Esophagus muscularis mucosa (tissue), 4 donors: ENCODE measurements at regions not wholly inside any gene's neighbourhood (a gene's known extent, or its start where the extent isn't known, plus 50 kb on each side); places are given as distances from the start of the nearest gene placed in this dataset.
A peak's percentile ranks its signal among the peaks of the same experiment; 100 is the strongest.

Source experiments
- DNase-seq: peaks from one replicate; pipeline ENCODE4 v3.0.0-alpha.2; 2017; ENCODE audit errors: extremely low spot score
- H3K27ac ChIP-seq, 4 donors: fragments of 200-600 bp; sonication (generic); replicated peaks in 1 of 4; 1 replicate in 3 of 4; 2 replicates in 1 of 4; pipeline ENCODE4 v1.5.1; 2016 to 2019; ENCODE audit warnings: mild to moderate bottlenecking in 1 of 4
- H3K27me3 ChIP-seq, 4 donors: fragments of 200-600 bp; sonication (generic); one replicate each; pipeline versions ENCODE4 v1.5.1 to v1.6.0; 2016 to 2019
- H3K36me3 ChIP-seq, 4 donors: fragments of 200-600 bp; sonication (generic); one replicate each; pipeline ENCODE4 v1.5.1; 2016 to 2019
- H3K4me1 ChIP-seq, 4 donors: fragments of 200-600 bp; sonication (generic); one replicate each; pipeline ENCODE4 v1.5.1; 2016 to 2019
- H3K4me3 ChIP-seq, 4 donors: fragments of 200-600 bp; sonication (generic); 1 replicate in 2 of 4; 2 replicates in 2 of 4; pipeline ENCODE4 v1.5.1; 2016 to 2019; ENCODE audit warnings: mild to moderate bottlenecking in 4 of 4, moderate library complexity in 1 of 4
- H3K9me3 ChIP-seq, 4 donors: fragments of 200-600 bp; sonication (generic); 1 replicate in 3 of 4; 2 replicates in 1 of 4; pipeline ENCODE4 v1.5.1; 2016 to 2019
- CTCF ChIP-seq, 3 experiments: fragments of 200-600 bp in 2 of 3; fragments of 450-650 bp in 1 of 3; sonication (generic) in 2 of 3; IDR thresholded peaks; one replicate each; pipeline ENCODE4 v1.5.1; 2017 to 2019; ENCODE audit warnings: antibody characterized with exemption in 3 of 3, mild to moderate bottlenecking in 2 of 3, moderate library complexity in 1 of 3
- EP300 ChIP-seq: sonication (generic); formaldehyde crosslinking; IDR thresholded peaks from one replicate; pipeline ENCODE4 v1.6.1; 2017; ENCODE audit warnings: antibody characterized with exemption
- POLR2A ChIP-seq: fragments of 450-650 bp; IDR thresholded peaks from one replicate; pipeline ENCODE4 v1.6.1; 2017; ENCODE audit warnings: antibody characterized with exemption, moderate library complexity, mild to moderate bottlenecking, low read depth
- POLR2AphosphoS5 ChIP-seq, 2 donors: sonication (generic); formaldehyde crosslinking; IDR thresholded peaks; one replicate each; pipeline ENCODE4 v1.6.1; 2017; ENCODE audit warnings: antibody characterized with exemption in 2 of 2
- WGBS: methylation state at CpG from one replicate; pipeline ENCODE4 v1.1.5; 2018; 5-methylcytosine and 5-hydroxymethylcytosine counted together
- intact Hi-C: fragments of 100-400 bp; cut with DNase I; formaldehyde crosslinking; loops from one replicate; pipeline ENCODE4 v1.15.1; 2023

GRCh38 chr10:10915215-10915614 is 102.5 kb upstream of the CELF2 start:
- intact Hi-C loops, result loop anchor here (10.0 kb wide), 1 partner anchor 100 kb away; the partner anchor contains the start of gene CELF2

GRCh38 chr10:10917031-10917430 is 100.6 kb upstream of the CELF2 start:
- TF ChIP-seq CTCF (IDR thresholded peaks at IDR 0.05) (no peak), POLR2A (no peak), POLR2AphosphoS5 (IDR thresholded peaks at IDR 0.05) (no peak), EP300 (no peak)
- 84% methylated on average over 1 of the region's 1 CpG for WGBS
- Histone ChIP-seq H3K27me3 (no peaks in the 10 kb centered on the region), H3K27ac (no peak overlapping the region), H3K9me3 (no peaks in the 10 kb centered on the region), H3K36me3 (no peaks in the 10 kb centered on the region), H3K4me1 (peaks cover 11 to 49% (median 39%) of the 10 kb centered on the region in 4 donors), H3K4me3 (no peak overlapping the region)
- DNase-seq, result no peak
- intact Hi-C loops, result loop anchor here (10.0 kb wide), 1 partner anchor 98 kb away; the partner anchor contains the start of gene CELF2

More at GRCh38 chr10:10915215-10915614, 102.5 kb upstream of the CELF2 start:
- Histone ChIP-seq H3K27ac (peak overlapping the region in 1 of 4 donors; percentile 83), H3K4me1 (peaks cover 15 to 56% (median 44%) of the 10 kb centered on the region in 4 donors), H3K9me3 (no peaks in the 10 kb centered on the region), H3K27me3 (no peaks in the 10 kb centered on the region), H3K4me3 (no peak overlapping the region), H3K36me3 (no peaks in the 10 kb centered on the region)
- TF ChIP-seq CTCF (IDR thresholded peaks at IDR 0.05) (no peak), POLR2AphosphoS5 (IDR thresholded peaks at IDR 0.05) (no peak), POLR2A (no peak), EP300 (no peak)
- DNase-seq, result no peak

DNA sequence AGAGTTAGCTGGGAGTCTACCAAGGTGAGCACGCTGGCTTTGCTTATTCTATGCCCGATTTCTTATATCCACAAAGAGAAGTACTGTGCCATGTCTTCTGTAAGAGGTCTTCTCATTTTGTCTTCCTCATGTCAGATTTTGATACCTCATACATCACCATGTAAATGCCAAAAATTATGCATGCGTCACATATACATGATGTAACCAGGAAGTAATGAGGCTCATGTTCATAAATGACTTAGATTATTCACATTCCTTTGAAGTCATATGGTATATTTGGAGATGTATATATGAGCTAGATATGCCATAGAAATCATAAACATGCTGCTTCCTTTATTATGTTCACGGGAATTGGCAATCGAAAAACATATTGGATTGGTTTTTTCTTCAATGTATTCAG is 97.7 kb upstream of the CELF2 start:
- H3K4me1 ChIP-seq, result peaks cover 0 to 25% (median 17%) of the 10 kb centered on the region in 4 donors
- H3K27me3 ChIP-seq, result no peaks in the 10 kb centered on the region
- no peak for DNase-seq
- no peak overlapping the region for H3K4me3 ChIP-seq
- 76% methylated on average over 5 of the region's 5 CpGs for WGBS
- TF ChIP-seq POLR2A, result no peak
- TF ChIP-seq POLR2AphosphoS5 (IDR thresholded peaks at IDR 0.05), result no peak
- no peak for TF ChIP-seq CTCF (IDR thresholded peaks at IDR 0.05)
- no peak for TF ChIP-seq EP300
- intact Hi-C loops, result loop anchor here (10.0 kb wide), 2 partner anchors 95 to 245 kb away; partner anchors contain the start of gene CELF2
- H3K27ac ChIP-seq, result no peak overlapping the region
- no peaks in the 10 kb centered on the region for H3K9me3 ChIP-seq
- no peaks in the 10 kb centered on the region for H3K36me3 ChIP-seq

GRCh38 chr10:10921826-10922461 is 95.7 kb upstream of the CELF2 start:
- intact Hi-C loops, result loop anchor here (10.0 kb wide), 1 partner anchor 243 kb away; no protein-coding TSS in a partner anchor
- H3K27me3 ChIP-seq, result no peaks in the 10 kb centered on the region
- TF ChIP-seq POLR2A (no peak), EP300 (no peak), POLR2AphosphoS5 (IDR thresholded peaks at IDR 0.05) (no peak), CTCF (IDR thresholded peaks at IDR 0.05) (no peak)
- H3K4me1 ChIP-seq, result peaks cover 0 to 17% (median 8%) of the 10 kb centered on the region in 4 donors
- H3K36me3 ChIP-seq, result no peaks in the 10 kb centered on the region
- WGBS, result 59% methylated on average over 12 of the region's 12 CpGs
- peak; percentile 47 for DNase-seq
- H3K4me3 ChIP-seq, result peak overlapping the region in 3 of 4 donors; percentile 8 to 40 (median 20)
- peak overlapping the region in 1 of 4 donors; percentile 41 for H3K27ac ChIP-seq
- no peaks in the 10 kb centered on the region for H3K9me3 ChIP-seq
